ENCODE measurements at regions not wholly inside any gene's neighbourhood (a gene's known extent, or its start where the extent isn't known, plus 50 kb on each side); places are given as distances from the start of the nearest gene placed in this dataset.

DNA sequence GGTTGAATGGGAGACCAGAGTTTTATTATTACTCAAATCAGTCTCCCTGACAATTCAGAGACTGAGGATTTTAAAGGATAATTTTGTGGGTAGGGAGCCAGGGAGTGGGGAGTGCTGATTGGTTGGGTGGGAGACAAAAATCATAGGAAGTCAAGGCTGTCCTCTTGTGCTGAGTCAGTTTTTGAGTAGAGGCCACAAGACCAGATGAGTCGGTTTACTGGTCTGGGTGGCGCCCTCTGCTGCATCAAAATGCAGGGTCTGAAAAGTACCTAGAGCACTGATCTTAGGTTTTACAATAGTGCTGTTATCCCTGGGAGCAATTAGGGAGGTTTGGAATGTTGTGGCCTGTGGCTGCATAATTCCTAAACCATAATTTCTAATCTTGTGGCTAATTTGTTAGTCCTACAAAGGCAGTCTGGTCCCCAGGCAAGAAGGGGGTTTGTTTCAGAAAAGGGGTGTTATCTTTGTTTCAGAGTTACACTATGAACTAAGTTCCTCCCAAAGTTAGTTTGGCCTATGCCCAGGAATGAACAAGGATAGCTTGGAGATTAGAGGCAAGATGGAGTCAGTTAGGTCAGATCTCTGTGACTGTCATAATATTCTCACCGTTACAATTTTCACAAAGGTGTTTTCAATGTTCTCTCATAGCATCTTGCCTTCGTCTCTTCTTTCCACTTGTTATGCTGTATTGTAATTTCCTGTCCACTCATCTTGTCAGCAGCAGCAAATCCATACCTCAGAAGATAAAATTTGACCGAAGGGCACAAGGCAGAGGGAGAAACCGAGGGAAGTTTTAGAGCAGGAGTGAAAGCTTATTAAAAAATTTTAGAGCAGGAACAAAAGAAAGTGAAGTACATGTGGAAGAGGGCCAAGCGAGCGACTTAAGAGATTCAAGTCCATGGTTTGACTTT, 59.2 kb upstream of the CLINT1 start:
- no peaks in the 10 kb centered on the region for H3K79me2 ChIP-seq (ENCODE audit: insufficient read depth, low read length)
- Mint-ChIP-seq H3K36me3 (no peaks in the 10 kb centered on the region), H3K4me1 (peaks cover 36% of the 10 kb centered on the region), H3K27me3 (ENCODE audit: low read depth in 3 of 3) (no peaks in the 10 kb centered on the region), H3K27ac (peak overlapping the region in 1 of 7 donors; percentile 41), H3K9me3 (no peaks in the 10 kb centered on the region), H3K4me3 (no peak overlapping the region)
- TF ChIP-seq, protein P1, sequence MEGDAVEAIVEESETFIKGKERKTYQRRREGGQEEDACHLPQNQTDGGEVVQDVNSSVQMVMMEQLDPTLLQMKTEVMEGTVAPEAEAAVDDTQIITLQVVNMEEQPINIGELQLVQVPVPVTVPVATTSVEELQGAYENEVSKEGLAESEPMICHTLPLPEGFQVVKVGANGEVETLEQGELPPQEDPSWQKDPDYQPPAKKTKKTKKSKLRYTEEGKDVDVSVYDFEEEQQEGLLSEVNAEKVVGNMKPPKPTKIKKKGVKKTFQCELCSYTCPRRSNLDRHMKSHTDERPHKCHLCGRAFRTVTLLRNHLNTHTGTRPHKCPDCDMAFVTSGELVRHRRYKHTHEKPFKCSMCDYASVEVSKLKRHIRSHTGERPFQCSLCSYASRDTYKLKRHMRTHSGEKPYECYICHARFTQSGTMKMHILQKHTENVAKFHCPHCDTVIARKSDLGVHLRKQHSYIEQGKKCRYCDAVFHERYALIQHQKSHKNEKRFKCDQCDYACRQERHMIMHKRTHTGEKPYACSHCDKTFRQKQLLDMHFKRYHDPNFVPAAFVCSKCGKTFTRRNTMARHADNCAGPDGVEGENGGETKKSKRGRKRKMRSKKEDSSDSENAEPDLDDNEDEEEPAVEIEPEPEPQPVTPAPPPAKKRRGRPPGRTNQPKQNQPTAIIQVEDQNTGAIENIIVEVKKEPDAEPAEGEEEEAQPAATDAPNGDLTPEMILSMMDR (IDR thresholded peaks at IDR 0.05): peak; percentile 50
- H3K4me3 ChIP-seq (replicated peaks in 1 of 3; ENCODE audit: low read depth in 2 of 3, low read length in 3 of 3): no peak overlapping the region
- no peaks in the 10 kb centered on the region for H3K9me3 ChIP-seq (replicated peaks in 1 of 2; ENCODE audit: control insufficient read depth in 1 of 2, insufficient read depth in 1 of 2, low read length in 2 of 2)
- 65% methylated on average over 5 of the region's 8 CpGs for WGBS (ENCODE audit: insufficient coverage)
- H3K4me1 ChIP-seq (ENCODE audit: control insufficient read depth in 1 of 2, insufficient read depth in 2 of 2, low read length in 2 of 2): peaks cover 22 to 28% of the 10 kb centered on the region in 2 donors
- H3K9ac ChIP-seq (ENCODE audit: insufficient read depth, low read length, poor library complexity, severe bottlenecking): no peak overlapping the region
- H3K4me2 ChIP-seq (replicated peaks; ENCODE audit: extremely low read depth, low read length, poor library complexity, severe bottlenecking): no peak overlapping the region
- no peak overlapping the region for H2AFZ ChIP-seq (ENCODE audit: insufficient read depth, low read depth, low read length, poor library complexity, severe bottlenecking)
- no peaks in the 10 kb centered on the region for H4K20me1 ChIP-seq (ENCODE audit: insufficient read depth, low read length)
- no peaks in the 10 kb centered on the region for H3K36me3 ChIP-seq (replicated peaks in 1 of 2; ENCODE audit: control insufficient read depth in 1 of 2, insufficient read depth in 2 of 2, low read length in 2 of 2)
- H3K27ac ChIP-seq (ENCODE audit: low read depth in 1 of 2, low read length in 2 of 2): no peak overlapping the region
- intact Hi-C loops (cut with micrococcal nuclease): no loop called here
- H3K27me3 ChIP-seq (ENCODE audit: control insufficient read depth in 2 of 2, insufficient read depth in 2 of 2, low read length in 2 of 2): no peaks in the 10 kb centered on the region
- DNase-seq: peak; percentile 16 to 54 (median 35)

DNA sequence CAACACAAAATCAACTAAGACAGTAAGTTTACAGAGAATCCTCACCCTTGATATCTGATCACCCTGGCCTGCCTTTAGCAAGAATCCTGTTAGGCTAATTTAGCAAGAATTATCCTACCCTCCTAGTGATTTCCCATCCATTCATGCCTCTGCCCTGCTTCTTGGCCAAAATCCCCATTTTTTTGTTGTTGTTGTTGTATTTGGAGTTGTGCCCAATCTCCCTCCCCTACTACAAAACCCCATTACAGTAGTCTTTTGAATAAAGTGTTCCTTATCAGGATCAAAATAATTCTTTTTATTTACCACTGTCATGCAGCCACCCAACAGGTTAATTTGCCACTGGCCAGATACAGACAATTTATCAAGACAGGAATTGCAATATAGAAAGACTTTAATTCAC, 58.5 kb upstream of the CLINT1 start:
- Mint-ChIP-seq H3K9me3 (no peaks in the 10 kb centered on the region), H3K27me3 (ENCODE audit: low read depth in 3 of 3) (no peaks in the 10 kb centered on the region), H3K36me3 (no peaks in the 10 kb centered on the region), H3K4me3 (no peak overlapping the region), H3K4me1 (peaks cover 36% of the 10 kb centered on the region), H3K27ac (no peak overlapping the region)
- no peak overlapping the region for H3K4me2 ChIP-seq (replicated peaks; ENCODE audit: extremely low read depth, low read length, poor library complexity, severe bottlenecking)
- intact Hi-C loops (cut with micrococcal nuclease): no loop called here
- H3K36me3 ChIP-seq (replicated peaks in 1 of 2; ENCODE audit: control insufficient read depth in 1 of 2, insufficient read depth in 2 of 2, low read length in 2 of 2): no peaks in the 10 kb centered on the region
- DNase-seq: no peak
- no peak overlapping the region for H3K9ac ChIP-seq (ENCODE audit: insufficient read depth, low read length, poor library complexity, severe bottlenecking)
- no peaks in the 10 kb centered on the region for H4K20me1 ChIP-seq (ENCODE audit: insufficient read depth, low read length)
- no peaks in the 10 kb centered on the region for H3K27me3 ChIP-seq (ENCODE audit: control insufficient read depth in 2 of 2, insufficient read depth in 2 of 2, low read length in 2 of 2)
- no peak overlapping the region for H2AFZ ChIP-seq (ENCODE audit: insufficient read depth, low read depth, low read length, poor library complexity, severe bottlenecking)
- H3K27ac ChIP-seq (ENCODE audit: low read depth in 1 of 2, low read length in 2 of 2): no peak overlapping the region
- peaks cover 22 to 28% of the 10 kb centered on the region in 2 donors for H3K4me1 ChIP-seq (ENCODE audit: control insufficient read depth in 1 of 2, insufficient read depth in 2 of 2, low read length in 2 of 2)
- H3K4me3 ChIP-seq (replicated peaks in 1 of 3; ENCODE audit: low read depth in 2 of 3, low read length in 3 of 3): no peak overlapping the region
- TF ChIP-seq, protein P1 (IDR thresholded peaks at IDR 0.05): no peak
- no peaks in the 10 kb centered on the region for H3K9me3 ChIP-seq (replicated peaks in 1 of 2; ENCODE audit: control insufficient read depth in 1 of 2, insufficient read depth in 1 of 2, low read length in 2 of 2)
- no peaks in the 10 kb centered on the region for H3K79me2 ChIP-seq (ENCODE audit: insufficient read depth, low read length)
